Liver (tissue), 8 donors: ENCODE measurements at regions not wholly inside any gene's neighbourhood (a gene's known extent, or its start where the extent isn't known, plus 50 kb on each side); places are given as distances from the start of the nearest gene placed in this dataset.
"Not testable (repeated sequence)": the region's sequence is repeated elsewhere in the genome, so short reads cannot be mapped to it uniquely, and the experiment has no call there.

Source experiments
- DNase-seq: peaks from one replicate; pipeline ENCODE4 v3.0.0-alpha.2; 2017; ENCODE audit warnings: low spot score
- H3K27ac ChIP-seq, 2 donors: one replicate each; pipeline ENCODE4 v1.7.0; 2013; ENCODE audit warnings: inconsistent platforms in 2 of 2, low read length in 2 of 2, control low read depth in 1 of 2, low read depth in 1 of 2, mild to moderate bottlenecking in 1 of 2
- H3K27me3 ChIP-seq, 4 donors: one replicate each; pipeline versions ENCODE4 v1.6.1 to v1.7.0; 2013; ENCODE audit warnings: low read length in 3 of 4, inconsistent platforms in 1 of 4, mild to moderate bottlenecking in 1 of 4, moderate library complexity in 1 of 4; ENCODE audit not compliant: control insufficient read depth in 4 of 4, insufficient read depth in 4 of 4
- H3K36me3 ChIP-seq, 4 donors: one replicate each; pipeline versions ENCODE4 v1.6.1 to v1.7.0; 2013; ENCODE audit warnings: low read length in 3 of 4, mild to moderate bottlenecking in 3 of 4, low read depth in 1 of 4, moderate library complexity in 1 of 4; ENCODE audit not compliant: control insufficient read depth in 4 of 4, insufficient read depth in 3 of 4
- H3K4me1 ChIP-seq, 4 donors: one replicate each; pipeline versions ENCODE4 v1.6.1 to v1.7.0; 2013; ENCODE audit warnings: low read length in 3 of 4, mild to moderate bottlenecking in 3 of 4, moderate library complexity in 1 of 4; ENCODE audit not compliant: control insufficient read depth in 4 of 4, insufficient read depth in 4 of 4
- H3K4me3 ChIP-seq, 3 donors: one replicate each; pipeline versions ENCODE4 v1.6.1 to v1.7.0; 2013; ENCODE audit warnings: low read length in 3 of 3, control low read depth in 1 of 3, low read depth in 1 of 3, mild to moderate bottlenecking in 1 of 3
- H3K9ac ChIP-seq, 2 donors: one replicate each; pipeline ENCODE4 v1.7.0; 2013; ENCODE audit warnings: low read length in 2 of 2, mild to moderate bottlenecking in 2 of 2, moderate library complexity in 2 of 2, control low read depth in 1 of 2, low read depth in 1 of 2
- H3K9me3 ChIP-seq, 4 donors: one replicate each; pipeline versions ENCODE4 v1.6.1 to v1.7.0; 2013; ENCODE audit warnings: low read length in 3 of 4; ENCODE audit not compliant: control insufficient read depth in 4 of 4
- EGR1 ChIP-seq, 2 donors: IDR thresholded peaks; 2 replicates each; pipeline ENCODE4 v1.6.1; 2016 to 2018; ENCODE audit warnings: antibody characterized with exemption in 2 of 2, low read depth in 2 of 2
- FOXA1 ChIP-seq: IDR thresholded peaks from 2 replicates; pipeline ENCODE4 v1.6.1; 2016; ENCODE audit warnings: antibody characterized with exemption
- FOXA2 ChIP-seq: IDR thresholded peaks from 2 replicates; pipeline ENCODE4 v1.6.1; 2016; ENCODE audit warnings: antibody characterized with exemption
- GABPA ChIP-seq, 2 donors: IDR thresholded peaks in 1 of 2; conservative IDR thresholded peaks in 1 of 2; 2 replicates each; pipeline ENCODE4 v1.6.1; 2016; ENCODE audit warnings: antibody characterized with exemption in 2 of 2, mild to moderate bottlenecking in 1 of 2, moderate library complexity in 1 of 2
- HNF4A ChIP-seq, 2 donors: conservative IDR thresholded peaks; 2 replicates each; pipeline ENCODE4 v1.6.1; 2016; ENCODE audit warnings: antibody characterized with exemption in 2 of 2, mild to moderate bottlenecking in 2 of 2
- HNF4G ChIP-seq: IDR thresholded peaks from 2 replicates; pipeline ENCODE4 v1.6.1; 2016; ENCODE audit warnings: antibody characterized with exemption
- JUND ChIP-seq, 2 donors: IDR thresholded peaks; 2 replicates each; pipeline ENCODE4 v1.6.1; 2016; ENCODE audit warnings: antibody characterized with exemption in 2 of 2
- NR2F2 ChIP-seq: IDR thresholded peaks from 2 replicates; pipeline ENCODE4 v1.6.1; 2016; ENCODE audit warnings: antibody characterized with exemption
- RAD21 ChIP-seq, 2 donors: IDR thresholded peaks; 2 replicates each; pipeline ENCODE4 v1.6.1; 2016; ENCODE audit warnings: antibody characterized with exemption in 2 of 2, mild to moderate bottlenecking in 2 of 2
- RXRA ChIP-seq, 2 donors: IDR thresholded peaks; 2 replicates each; pipeline ENCODE4 v1.6.1; 2017 to 2018; ENCODE audit warnings: antibody characterized with exemption in 2 of 2, mild to moderate bottlenecking in 1 of 2
- SP1 ChIP-seq: IDR thresholded peaks from 2 replicates; pipeline ENCODE4 v1.6.1; 2018; ENCODE audit warnings: antibody characterized with exemption, mild to moderate bottlenecking
- TAF1 ChIP-seq: conservative IDR thresholded peaks from 2 replicates; pipeline ENCODE4 v1.6.1; 2016; ENCODE audit warnings: antibody characterized with exemption, mild to moderate bottlenecking
- YY1 ChIP-seq: IDR thresholded peaks from 2 replicates; pipeline ENCODE4 v1.6.1; 2016; ENCODE audit warnings: antibody characterized with exemption, mild to moderate bottlenecking
- WGBS: extraction: QIAGEN DNeasy Blood & Tissue Kit; methylation state at CpG from one replicate; pipeline ENCODE4 v1.1.7; 2013; 5-methylcytosine and 5-hydroxymethylcytosine counted together
- TF ChIP-seq, protein P1 (sequence below): IDR thresholded peaks from 2 replicates; pipeline ENCODE4 v1.6.1; 2016; ENCODE audit warnings: antibody characterized with exemption, mild to moderate bottlenecking
- TF ChIP-seq, protein P2 (sequence below): fragments of 150-350 bp; IDR thresholded peaks from 2 replicates; pipeline ENCODE4 v1.5.1; 2017; ENCODE audit warnings: improper control_type of control experiment, low read depth, low read length; ENCODE audit not compliant: missing input control
- TF ChIP-seq, protein P3 (sequence below): IDR thresholded peaks from 2 replicates; pipeline ENCODE4 v1.6.1; 2016; ENCODE audit warnings: antibody characterized with exemption
- TF ChIP-seq, protein P4 (sequence below): IDR thresholded peaks from 2 replicates; pipeline ENCODE4 v1.6.1; 2016; ENCODE audit warnings: antibody characterized with exemption
- TF ChIP-seq, protein P5 (sequence below): IDR thresholded peaks from 2 replicates; pipeline ENCODE4 v1.6.1; 2016; ENCODE audit warnings: antibody characterized with exemption
- donor health status: healthy.
- donor health status: healthy.
- donor health status: healthy.
- donor health status: healthy.
- donor health status: healthy.

DNA sequence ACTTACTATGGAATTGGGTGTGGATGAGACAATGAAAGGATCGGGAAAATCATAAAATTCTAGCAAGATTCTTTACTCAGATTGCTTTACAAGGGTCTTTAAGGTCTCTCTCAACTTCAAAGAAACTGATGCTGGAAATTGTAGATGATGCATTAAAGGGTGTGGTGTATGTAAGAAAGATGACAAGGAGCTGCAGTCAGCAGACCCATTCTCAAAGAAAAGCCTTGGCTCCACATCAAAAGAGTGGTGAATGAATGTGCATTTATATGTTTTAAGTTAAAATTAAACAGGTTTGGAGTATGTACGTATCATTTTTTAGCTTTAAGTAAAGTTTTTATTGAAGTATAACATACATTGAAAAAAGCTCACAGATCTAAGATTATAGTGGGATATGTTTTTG lies 194.5 kb downstream of the C12orf75 start (continued):
- TF ChIP-seq, protein P1, sequence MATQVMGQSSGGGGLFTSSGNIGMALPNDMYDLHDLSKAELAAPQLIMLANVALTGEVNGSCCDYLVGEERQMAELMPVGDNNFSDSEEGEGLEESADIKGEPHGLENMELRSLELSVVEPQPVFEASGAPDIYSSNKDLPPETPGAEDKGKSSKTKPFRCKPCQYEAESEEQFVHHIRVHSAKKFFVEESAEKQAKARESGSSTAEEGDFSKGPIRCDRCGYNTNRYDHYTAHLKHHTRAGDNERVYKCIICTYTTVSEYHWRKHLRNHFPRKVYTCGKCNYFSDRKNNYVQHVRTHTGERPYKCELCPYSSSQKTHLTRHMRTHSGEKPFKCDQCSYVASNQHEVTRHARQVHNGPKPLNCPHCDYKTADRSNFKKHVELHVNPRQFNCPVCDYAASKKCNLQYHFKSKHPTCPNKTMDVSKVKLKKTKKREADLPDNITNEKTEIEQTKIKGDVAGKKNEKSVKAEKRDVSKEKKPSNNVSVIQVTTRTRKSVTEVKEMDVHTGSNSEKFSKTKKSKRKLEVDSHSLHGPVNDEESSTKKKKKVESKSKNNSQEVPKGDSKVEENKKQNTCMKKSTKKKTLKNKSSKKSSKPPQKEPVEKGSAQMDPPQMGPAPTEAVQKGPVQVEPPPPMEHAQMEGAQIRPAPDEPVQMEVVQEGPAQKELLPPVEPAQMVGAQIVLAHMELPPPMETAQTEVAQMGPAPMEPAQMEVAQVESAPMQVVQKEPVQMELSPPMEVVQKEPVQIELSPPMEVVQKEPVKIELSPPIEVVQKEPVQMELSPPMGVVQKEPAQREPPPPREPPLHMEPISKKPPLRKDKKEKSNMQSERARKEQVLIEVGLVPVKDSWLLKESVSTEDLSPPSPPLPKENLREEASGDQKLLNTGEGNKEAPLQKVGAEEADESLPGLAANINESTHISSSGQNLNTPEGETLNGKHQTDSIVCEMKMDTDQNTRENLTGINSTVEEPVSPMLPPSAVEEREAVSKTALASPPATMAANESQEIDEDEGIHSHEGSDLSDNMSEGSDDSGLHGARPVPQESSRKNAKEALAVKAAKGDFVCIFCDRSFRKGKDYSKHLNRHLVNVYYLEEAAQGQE = no peak

DNA sequence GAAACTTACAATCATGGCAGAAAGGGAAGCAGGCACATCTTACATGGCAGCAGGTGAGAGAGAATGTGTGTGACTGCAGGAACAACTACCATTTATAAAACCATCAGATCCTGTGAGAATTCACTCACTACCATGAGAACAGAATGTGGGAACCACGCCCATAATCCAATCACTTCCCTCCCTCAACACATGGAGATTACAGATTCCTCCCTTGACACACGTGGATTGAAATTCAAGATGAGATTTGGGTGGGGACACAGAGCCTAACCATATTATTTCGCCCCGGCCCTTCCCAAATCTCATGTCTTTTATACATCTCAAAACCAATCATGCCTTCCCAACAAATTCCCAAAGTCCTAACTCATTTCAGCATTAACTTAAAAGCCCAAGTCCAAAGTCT lies 203.6 kb downstream of the C12orf75 start:
- Histone ChIP-seq H3K4me1 (no peaks in the 10 kb centered on the region), H3K27me3 (peaks cover 0 to 3% (median 0%) of the 10 kb centered on the region in 4 donors), H3K9me3 (peaks cover 0 to 4% (median 2%) of the 10 kb centered on the region in 4 donors), H3K27ac (no peak overlapping the region), H3K4me3 (no peak overlapping the region), H3K36me3 (no peaks in the 10 kb centered on the region), H3K9ac (no peak overlapping the region)
- WGBS = 68% methylated on average over 4 of the region's 4 CpGs
- DNase-seq = no peak
- TF ChIP-seq RAD21 (IDR thresholded peaks at IDR 0.05) (no peak), FOXA1 (no peak), SP1 (no peak), GABPA (IDR thresholded peaks at IDR 0.05 in 1 of 2, conservative IDR thresholded peaks at IDR 0.05 in 1 of 2) (no peak), TAF1 (no peak), YY1 (no peak), RXRA (IDR thresholded peaks at IDR 0.05) (no peak), JUND (IDR thresholded peaks at IDR 0.05) (no peak), FOXA2 (no peak), NR2F2 (no peak), HNF4G (no peak), EGR1 (IDR thresholded peaks at IDR 0.05; ENCODE audit: low read depth in 2 of 2) (no peak), HNF4A (conservative IDR thresholded peaks at IDR 0.05) (no peak)
- TF ChIP-seq, protein P2, sequence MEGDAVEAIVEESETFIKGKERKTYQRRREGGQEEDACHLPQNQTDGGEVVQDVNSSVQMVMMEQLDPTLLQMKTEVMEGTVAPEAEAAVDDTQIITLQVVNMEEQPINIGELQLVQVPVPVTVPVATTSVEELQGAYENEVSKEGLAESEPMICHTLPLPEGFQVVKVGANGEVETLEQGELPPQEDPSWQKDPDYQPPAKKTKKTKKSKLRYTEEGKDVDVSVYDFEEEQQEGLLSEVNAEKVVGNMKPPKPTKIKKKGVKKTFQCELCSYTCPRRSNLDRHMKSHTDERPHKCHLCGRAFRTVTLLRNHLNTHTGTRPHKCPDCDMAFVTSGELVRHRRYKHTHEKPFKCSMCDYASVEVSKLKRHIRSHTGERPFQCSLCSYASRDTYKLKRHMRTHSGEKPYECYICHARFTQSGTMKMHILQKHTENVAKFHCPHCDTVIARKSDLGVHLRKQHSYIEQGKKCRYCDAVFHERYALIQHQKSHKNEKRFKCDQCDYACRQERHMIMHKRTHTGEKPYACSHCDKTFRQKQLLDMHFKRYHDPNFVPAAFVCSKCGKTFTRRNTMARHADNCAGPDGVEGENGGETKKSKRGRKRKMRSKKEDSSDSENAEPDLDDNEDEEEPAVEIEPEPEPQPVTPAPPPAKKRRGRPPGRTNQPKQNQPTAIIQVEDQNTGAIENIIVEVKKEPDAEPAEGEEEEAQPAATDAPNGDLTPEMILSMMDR = no peak
- TF ChIP-seq, protein P3, sequence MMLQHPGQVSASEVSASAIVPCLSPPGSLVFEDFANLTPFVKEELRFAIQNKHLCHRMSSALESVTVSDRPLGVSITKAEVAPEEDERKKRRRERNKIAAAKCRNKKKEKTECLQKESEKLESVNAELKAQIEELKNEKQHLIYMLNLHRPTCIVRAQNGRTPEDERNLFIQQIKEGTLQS = no peak
- TF ChIP-seq, protein P4, sequence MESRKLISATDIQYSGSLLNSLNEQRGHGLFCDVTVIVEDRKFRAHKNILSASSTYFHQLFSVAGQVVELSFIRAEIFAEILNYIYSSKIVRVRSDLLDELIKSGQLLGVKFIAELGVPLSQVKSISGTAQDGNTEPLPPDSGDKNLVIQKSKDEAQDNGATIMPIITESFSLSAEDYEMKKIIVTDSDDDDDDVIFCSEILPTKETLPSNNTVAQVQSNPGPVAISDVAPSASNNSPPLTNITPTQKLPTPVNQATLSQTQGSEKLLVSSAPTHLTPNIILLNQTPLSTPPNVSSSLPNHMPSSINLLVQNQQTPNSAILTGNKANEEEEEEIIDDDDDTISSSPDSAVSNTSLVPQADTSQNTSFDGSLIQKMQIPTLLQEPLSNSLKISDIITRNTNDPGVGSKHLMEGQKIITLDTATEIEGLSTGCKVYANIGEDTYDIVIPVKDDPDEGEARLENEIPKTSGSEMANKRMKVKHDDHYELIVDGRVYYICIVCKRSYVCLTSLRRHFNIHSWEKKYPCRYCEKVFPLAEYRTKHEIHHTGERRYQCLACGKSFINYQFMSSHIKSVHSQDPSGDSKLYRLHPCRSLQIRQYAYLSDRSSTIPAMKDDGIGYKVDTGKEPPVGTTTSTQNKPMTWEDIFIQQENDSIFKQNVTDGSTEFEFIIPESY = no peak
- TF ChIP-seq, protein P1 = no peak
- TF ChIP-seq, protein P5, sequence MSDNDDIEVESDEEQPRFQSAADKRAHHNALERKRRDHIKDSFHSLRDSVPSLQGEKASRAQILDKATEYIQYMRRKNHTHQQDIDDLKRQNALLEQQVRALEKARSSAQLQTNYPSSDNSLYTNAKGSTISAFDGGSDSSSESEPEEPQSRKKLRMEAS = no peak

DNA sequence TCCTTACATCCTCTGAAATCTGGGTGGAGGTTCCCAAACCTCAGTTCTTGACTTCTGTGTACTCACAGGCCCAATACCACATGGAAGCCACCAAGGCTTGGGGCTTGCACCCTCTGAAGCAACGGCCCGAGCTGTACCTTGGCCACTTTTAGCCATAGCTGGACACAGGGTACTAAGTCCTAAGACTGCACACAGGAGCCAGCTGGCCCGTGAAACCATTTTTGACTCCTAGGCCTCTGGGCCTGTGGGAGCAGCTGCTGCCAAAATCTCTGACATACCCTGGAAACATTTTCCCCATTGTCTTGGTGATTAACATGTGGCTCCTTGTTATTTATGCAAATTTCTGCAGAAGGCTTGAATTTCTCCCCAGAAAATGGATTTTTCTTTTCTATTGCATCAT lies 204.5 kb downstream of the C12orf75 start:
- not testable (repeated sequence) for DNase-seq, H3K4me3 ChIP-seq, H3K27ac ChIP-seq, H3K4me1 ChIP-seq, H3K9ac ChIP-seq, H3K27me3 ChIP-seq, H3K9me3 ChIP-seq, H3K36me3 ChIP-seq
- WGBS = 91% methylated on average over 3 of the region's 3 CpGs
